Hematopoietic multipotent progenitor cell (in vitro differentiated cells): ENCODE measurements at regions not wholly inside any gene's neighbourhood (a gene's known extent, or its start where the extent isn't known, plus 50 kb on each side); places are given as distances from the start of the nearest gene placed in this dataset.

ENCODE experiments used
- DNase-seq, 3 donors: peaks; one replicate each; pipeline ENCODE4 v3.0.0-alpha.2; 2011 to 2015; ENCODE audit warnings: low read depth in 2 of 3, low spot score in 2 of 3

GRCh38 chr6:43877463-43878126 lies 107.6 kb downstream of the VEGFA start:
- no peak for DNase-seq

GRCh38 chr6:43877036-43877435 lies 107.0 kb downstream of the VEGFA start:
- no peak for DNase-seq

- no peak for DNase-seq
These were observed 106.6 kb downstream of the VEGFA start for GRCh38 chr6:43876602-43877001.

- DNase-seq: no peak
These were observed 106.0 kb downstream of the VEGFA start for GRCh38 chr6:43875849-43876572.

- no peak for DNase-seq
These were observed 105.0 kb downstream of the VEGFA start for GRCh38 chr6:43874814-43875590.

- DNase-seq: no peak
These were observed 104.0 kb downstream of the VEGFA start for GRCh38 chr6:43873806-43874714.

GRCh38 chr6:43871933-43872332 lies 101.9 kb downstream of the VEGFA start:
- DNase-seq: no peak

- DNase-seq: no peak
These were observed 101.3 kb downstream of the VEGFA start for GRCh38 chr6:43871284-43871683.

- DNase-seq: no peak
These were observed 100.7 kb downstream of the VEGFA start for GRCh38 chr6:43870660-43871061.

- no peak for DNase-seq
These were observed 100.0 kb downstream of the VEGFA start for GRCh38 chr6:43869792-43870659.

GRCh38 chr6:43869079-43869710 lies 99.2 kb downstream of the VEGFA start:
- DNase-seq: no peak

GRCh38 chr6:43868467-43868866 lies 98.5 kb downstream of the VEGFA start:
- DNase-seq: no peak

- no peak for DNase-seq
These were observed 98.0 kb downstream of the VEGFA start for GRCh38 chr6:43867996-43868395.

- DNase-seq: no peak
These were observed 97.2 kb downstream of the VEGFA start for GRCh38 chr6:43867246-43867645.

- DNase-seq: peak in 1 of 3 donors; percentile 31
These were observed 96.1 kb downstream of the VEGFA start for GRCh38 chr6:43865932-43866645.

GRCh38 chr6:43865086-43865485 lies 95.1 kb downstream of the VEGFA start:
- no peak for DNase-seq

- DNase-seq: no peak
These were observed 92.9 kb downstream of the VEGFA start for GRCh38 chr6:43862925-43863324.

- no peak for DNase-seq
These were observed 91.3 kb downstream of the VEGFA start for GRCh38 chr6:43861212-43861894.
